IPS-18a (cell line): ENCODE measurements at regions not wholly inside any gene's neighbourhood (a gene's known extent, or its start where the extent isn't known, plus 50 kb on each side); places are given as distances from the start of the nearest gene placed in this dataset.
"Not testable (repeated sequence)": the region's sequence is repeated elsewhere in the genome, so short reads cannot be mapped to it uniquely, and the experiment has no call there.

Experiments
- H3K27ac ChIP-seq: one replicate; pipeline ENCODE4 v1.5.1; 2013; ENCODE audit warnings: low read length
- H3K27me3 ChIP-seq: one replicate; pipeline ENCODE4 v1.6.1; 2013; ENCODE audit warnings: mild to moderate bottlenecking, low read length; ENCODE audit not compliant: control insufficient read depth, insufficient read depth
- H3K36me3 ChIP-seq: one replicate; pipeline ENCODE4 v1.6.1; 2013; ENCODE audit warnings: low read depth, low read length; ENCODE audit not compliant: control insufficient read depth
- H3K4me1 ChIP-seq: one replicate; pipeline ENCODE4 v1.6.1; 2013; ENCODE audit warnings: low read depth, low read length; ENCODE audit not compliant: control insufficient read depth
- H3K4me3 ChIP-seq: one replicate; pipeline ENCODE4 v1.5.1; 2013; ENCODE audit warnings: low read length
- H3K9ac ChIP-seq: one replicate; pipeline ENCODE4 v1.6.1; 2013; ENCODE audit warnings: mild to moderate bottlenecking, low read length, moderate library complexity
- H3K9me3 ChIP-seq: one replicate; pipeline ENCODE4 v1.6.1; 2013; ENCODE audit warnings: low read depth, low read length; ENCODE audit not compliant: control insufficient read depth

DNA sequence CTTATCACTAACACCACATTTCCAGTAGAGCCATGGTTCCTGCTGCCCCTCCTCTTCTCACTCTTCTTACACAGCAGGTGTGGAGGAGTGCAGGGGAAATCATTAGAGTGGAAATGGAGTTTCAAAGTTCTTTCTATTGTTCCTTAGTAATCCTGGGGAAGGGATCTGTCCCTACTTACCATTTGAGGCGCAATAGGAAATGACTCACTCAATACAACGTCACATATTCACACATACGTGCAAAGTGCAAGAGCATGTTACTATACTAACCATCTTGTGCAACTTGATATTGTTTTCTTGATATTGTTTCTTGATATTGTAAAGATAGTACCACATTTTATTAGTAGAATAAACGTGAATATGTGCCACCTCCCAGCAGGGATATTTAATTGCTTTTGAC lies 1010.2 kb downstream of the DNAJB9 start:
- Histone ChIP-seq H3K9ac (no peak overlapping the region), H3K27ac (no peak overlapping the region), H3K9me3 (peaks cover 1% of the 10 kb centered on the region), H3K36me3 (no peaks in the 10 kb centered on the region), H3K27me3 (no peaks in the 10 kb centered on the region), H3K4me1 (peaks cover 20% of the 10 kb centered on the region), H3K4me3 (no peak overlapping the region)

DNA sequence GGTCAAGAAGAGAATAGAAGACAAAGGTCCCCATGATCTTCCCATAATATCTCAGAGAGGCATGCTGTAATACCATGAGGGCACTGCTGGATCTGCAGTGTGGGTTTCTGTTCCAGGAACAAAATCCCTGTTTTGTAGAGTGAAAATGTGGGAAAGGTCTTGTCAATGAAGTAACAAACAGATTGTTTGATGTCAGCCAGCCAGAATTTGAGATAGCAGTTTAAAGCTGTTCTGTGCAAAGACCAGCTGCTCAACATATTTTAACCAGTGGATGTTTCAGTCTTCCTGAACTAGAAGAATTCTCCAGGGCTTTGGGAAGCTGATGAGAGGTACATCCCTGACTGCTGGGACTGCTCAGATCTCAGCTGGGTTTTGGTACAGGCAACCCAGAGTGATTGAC lies 1012.5 kb downstream of the DNAJB9 start:
- Histone ChIP-seq H3K9ac (no peak overlapping the region), H3K4me1 (peaks cover 20% of the 10 kb centered on the region), H3K9me3 (peaks cover 11% of the 10 kb centered on the region), H3K36me3 (peaks cover 15% of the 10 kb centered on the region), H3K27me3 (no peaks in the 10 kb centered on the region), H3K4me3 (no peak overlapping the region), H3K27ac (no peak overlapping the region)

DNA sequence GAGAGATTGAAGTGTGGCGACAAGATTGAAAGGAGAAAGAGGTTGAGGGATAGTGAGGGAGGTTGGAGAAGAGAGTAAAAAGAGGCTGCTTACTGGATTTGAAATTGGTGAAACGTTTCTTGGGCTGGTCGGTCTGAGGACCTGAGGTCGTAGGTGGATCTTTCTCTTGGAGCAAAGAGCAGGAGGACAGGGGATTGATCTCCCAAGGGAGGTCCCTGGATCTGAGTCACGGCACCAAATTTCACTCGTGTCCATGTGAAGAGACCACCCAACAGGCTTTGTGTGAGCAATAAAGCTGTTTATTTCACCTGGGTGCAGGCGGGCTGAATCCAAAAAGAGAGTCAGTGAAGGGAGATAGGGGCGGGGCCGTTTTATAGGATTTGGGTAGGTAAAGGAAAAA lies 1027.3 kb downstream of the DNAJB9 start:
- H3K27me3 ChIP-seq, H3K27ac ChIP-seq, H3K9me3 ChIP-seq, H3K36me3 ChIP-seq: not testable (repeated sequence)
- Histone ChIP-seq H3K9ac (peak overlapping the region; percentile 72), H3K4me3 (peak overlapping the region; percentile 78), H3K4me1 (peaks cover 25% of the 10 kb centered on the region)

DNA sequence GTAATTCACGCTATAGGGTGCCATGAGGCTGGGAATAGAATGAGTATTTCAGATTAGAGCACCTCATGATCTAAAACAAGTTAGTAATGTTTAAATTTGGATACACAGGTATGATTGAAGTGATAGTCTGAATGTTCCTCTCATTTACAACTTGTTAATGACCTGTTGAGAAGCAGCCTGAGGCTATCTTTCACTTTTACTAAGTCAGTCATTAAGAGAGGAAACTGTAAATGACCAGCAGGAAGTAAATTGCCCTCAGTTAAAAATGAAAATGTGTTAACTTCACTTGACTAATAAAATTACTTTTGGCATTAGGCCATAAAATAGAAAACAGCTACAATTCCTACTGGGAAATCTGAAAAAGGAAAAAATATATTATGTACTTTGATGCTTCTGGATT lies 1042.0 kb downstream of the DNAJB9 start:
- no peak overlapping the region for H3K4me3 ChIP-seq

DNA sequence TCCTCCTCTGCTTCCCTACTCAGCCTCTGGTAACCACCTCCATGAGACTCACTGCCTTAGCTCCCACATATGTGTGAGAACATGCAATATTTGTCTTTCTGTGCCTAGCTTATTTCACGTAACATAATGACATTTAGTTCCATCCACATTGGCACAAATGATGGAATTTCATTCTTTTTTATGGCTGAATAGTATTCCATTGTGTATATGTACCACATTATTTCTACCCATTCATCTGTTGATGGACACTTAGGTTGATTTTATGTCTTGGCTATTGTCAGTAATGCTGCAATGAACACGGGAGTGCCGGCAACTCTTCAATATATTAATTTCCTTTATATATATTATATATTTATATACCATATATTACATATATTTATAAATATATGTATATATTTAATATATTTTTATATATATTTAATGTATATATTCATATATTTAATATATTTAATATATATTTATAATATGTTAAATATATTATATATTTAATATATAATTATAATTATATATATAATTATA lies 1046.9 kb downstream of the DNAJB9 start:
- H3K27me3 ChIP-seq: no peaks in the 10 kb centered on the region
- H3K4me1 ChIP-seq: peaks cover 3% of the 10 kb centered on the region
- no peak overlapping the region for H3K9ac ChIP-seq
- no peaks in the 10 kb centered on the region for H3K9me3 ChIP-seq
- no peak overlapping the region for H3K4me3 ChIP-seq
- H3K27ac ChIP-seq: no peak overlapping the region
- H3K36me3 ChIP-seq: no peaks in the 10 kb centered on the region

More for the DNA sequence above, 1042.0 kb downstream of the DNAJB9 start:
- Histone ChIP-seq H3K9me3 (no peaks in the 10 kb centered on the region), H3K9ac (no peak overlapping the region), H3K4me1 (peaks cover 6% of the 10 kb centered on the region), H3K27ac (no peak overlapping the region), H3K36me3 (peaks cover 5% of the 10 kb centered on the region), H3K27me3 (no peaks in the 10 kb centered on the region)

DNA sequence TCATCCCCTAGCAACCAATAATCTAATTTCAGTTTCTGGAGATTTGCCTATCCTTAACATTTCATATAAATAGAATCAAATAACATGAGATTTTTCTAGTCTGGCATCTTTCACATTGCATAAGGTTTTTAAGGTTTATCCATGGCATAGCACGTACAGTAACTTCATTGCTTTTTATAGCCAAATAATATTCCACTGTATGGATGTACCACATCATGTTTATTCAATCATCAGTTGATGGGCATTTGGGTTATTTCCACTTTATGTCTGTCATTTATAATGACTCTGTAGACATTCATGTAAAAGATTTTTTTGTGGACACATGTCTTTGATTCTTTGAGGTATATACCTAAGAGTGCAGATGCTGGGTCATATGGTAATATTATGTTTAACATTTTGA lies 1052.6 kb downstream of the DNAJB9 start:
- no peaks in the 10 kb centered on the region for H3K9me3 ChIP-seq
- H3K36me3 ChIP-seq: no peaks in the 10 kb centered on the region
- no peaks in the 10 kb centered on the region for H3K4me1 ChIP-seq
- H3K27me3 ChIP-seq: no peaks in the 10 kb centered on the region
- H3K4me3 ChIP-seq: no peak overlapping the region
- no peak overlapping the region for H3K9ac ChIP-seq
- no peak overlapping the region for H3K27ac ChIP-seq

DNA sequence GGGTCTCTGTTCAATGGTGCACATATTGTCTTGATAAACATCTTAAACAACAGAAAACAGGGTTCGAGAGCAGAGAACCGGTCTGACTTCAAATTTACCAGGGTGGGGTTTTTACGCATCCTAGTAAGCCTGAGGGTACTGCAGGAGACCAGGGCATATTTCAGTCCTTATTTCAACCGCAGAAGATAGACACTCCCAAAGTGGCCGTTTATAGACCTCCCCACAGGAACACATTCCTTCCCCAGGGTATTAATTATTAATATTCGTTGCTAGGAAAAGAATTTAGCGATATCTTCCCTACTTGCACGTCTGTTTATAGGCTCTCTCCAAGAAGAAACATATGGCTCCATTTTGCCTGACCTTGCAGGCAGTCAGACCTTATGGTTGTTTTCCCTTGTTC lies 1063.2 kb downstream of the DNAJB9 start:
- H3K27ac ChIP-seq, H3K4me3 ChIP-seq, H3K36me3 ChIP-seq, H3K27me3 ChIP-seq, H3K4me1 ChIP-seq, H3K9me3 ChIP-seq, H3K9ac ChIP-seq: not testable (repeated sequence)

DNA sequence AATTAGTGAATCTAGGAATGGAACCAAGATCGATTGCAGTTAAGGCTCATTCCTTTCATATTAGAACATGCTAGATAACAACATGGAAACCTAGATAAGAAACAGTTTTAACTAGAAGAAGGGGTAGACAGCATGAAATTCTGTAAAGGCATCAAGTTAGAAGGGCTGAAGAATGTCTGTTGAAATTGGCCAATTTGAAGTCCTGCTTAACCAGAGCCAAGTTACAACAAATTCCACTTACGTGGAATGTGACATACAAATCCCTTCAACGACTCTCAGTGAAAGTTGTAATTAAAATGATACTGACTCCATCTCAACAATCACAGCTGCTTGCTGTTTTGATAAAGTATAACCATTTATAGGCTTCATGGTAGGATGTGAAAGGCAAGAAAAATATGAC lies 1065.7 kb downstream of the DNAJB9 start:
- H3K4me1 ChIP-seq: peaks cover 17% of the 10 kb centered on the region
- H3K9ac ChIP-seq: no peak overlapping the region
- H3K9me3 ChIP-seq: no peaks in the 10 kb centered on the region
- H3K27me3 ChIP-seq: no peaks in the 10 kb centered on the region
- no peak overlapping the region for H3K27ac ChIP-seq
- H3K4me3 ChIP-seq: no peak overlapping the region
- no peaks in the 10 kb centered on the region for H3K36me3 ChIP-seq

DNA sequence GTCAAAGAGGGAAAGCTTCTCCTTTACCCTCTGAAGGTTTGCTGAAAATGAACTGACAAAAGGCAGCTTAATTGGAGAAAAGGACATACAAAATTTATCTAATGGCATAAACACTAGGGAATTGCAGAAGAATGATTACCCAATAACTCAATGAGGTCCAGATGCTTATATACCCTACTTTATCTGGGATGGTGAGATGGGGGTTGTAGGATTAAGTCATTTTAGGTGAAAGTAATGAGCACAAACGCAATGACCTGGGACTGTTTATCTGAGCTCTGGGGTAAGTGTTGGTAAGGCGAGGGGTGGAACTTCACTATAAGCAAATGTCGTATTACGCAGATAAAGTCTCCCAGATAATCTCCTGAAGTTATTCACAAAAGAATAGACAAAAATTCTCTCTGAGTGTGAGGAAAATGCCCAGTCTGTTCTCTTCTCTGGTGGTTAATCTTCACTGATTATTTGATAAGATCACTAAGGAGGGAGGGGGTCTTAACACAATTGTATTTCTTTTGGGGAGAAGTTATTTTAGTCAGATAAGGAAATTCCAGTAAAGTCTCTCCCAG lies 1067.8 kb downstream of the DNAJB9 start:
- no peaks in the 10 kb centered on the region for H3K27me3 ChIP-seq
- no peaks in the 10 kb centered on the region for H3K36me3 ChIP-seq
- H3K4me1 ChIP-seq: peaks cover 23% of the 10 kb centered on the region
- H3K27ac ChIP-seq: no peak overlapping the region
- H3K4me3 ChIP-seq: no peak overlapping the region
- no peaks in the 10 kb centered on the region for H3K9me3 ChIP-seq
- H3K9ac ChIP-seq: no peak overlapping the region

DNA sequence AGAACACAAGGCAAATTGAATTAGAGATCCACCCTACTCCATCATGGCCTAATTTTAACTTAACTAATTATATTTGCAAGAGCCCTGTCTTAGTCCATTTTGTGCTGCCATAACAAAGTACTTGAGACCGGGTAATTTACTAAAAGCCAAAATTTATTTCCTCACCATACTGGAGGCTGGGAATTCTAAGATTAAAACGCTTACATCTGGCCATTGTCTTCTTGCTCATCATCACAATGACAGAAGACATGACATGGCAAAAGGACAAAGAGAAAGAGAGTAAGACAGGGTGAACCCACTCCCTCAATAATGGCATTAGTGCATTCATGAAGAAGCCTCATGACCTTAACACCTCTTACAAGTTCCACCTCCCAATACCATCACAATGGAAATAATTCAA lies 1068.6 kb downstream of the DNAJB9 start:
- Histone ChIP-seq H3K27me3 (no peaks in the 10 kb centered on the region), H3K9me3 (no peaks in the 10 kb centered on the region), H3K36me3 (no peaks in the 10 kb centered on the region), H3K27ac (no peak overlapping the region), H3K4me1 (peaks cover 23% of the 10 kb centered on the region), H3K9ac (no peak overlapping the region), H3K4me3 (no peak overlapping the region)

DNA sequence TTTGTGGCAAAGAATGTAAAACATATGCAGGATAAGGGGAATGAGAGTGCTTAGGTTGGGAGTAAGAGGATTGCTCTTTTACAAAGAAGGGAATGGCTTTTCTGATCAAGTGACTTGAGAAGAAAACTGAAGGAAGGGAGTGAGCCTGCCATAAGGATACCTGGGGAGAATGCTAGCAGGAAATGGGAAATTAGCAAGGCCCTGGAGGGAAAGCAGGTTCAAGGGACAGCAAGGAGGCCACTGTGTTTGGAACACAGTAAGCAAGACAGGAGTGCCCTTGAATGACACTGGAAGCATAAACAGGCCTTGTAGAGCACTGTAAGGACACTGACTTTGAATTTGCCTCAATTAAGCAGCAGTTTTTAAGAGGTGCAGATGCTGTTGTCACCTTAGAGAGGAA lies 1069.9 kb downstream of the DNAJB9 start:
- no peaks in the 10 kb centered on the region for H3K36me3 ChIP-seq
- H3K27ac ChIP-seq: no peak overlapping the region
- no peaks in the 10 kb centered on the region for H3K27me3 ChIP-seq
- no peak overlapping the region for H3K9ac ChIP-seq
- no peaks in the 10 kb centered on the region for H3K9me3 ChIP-seq
- peaks cover 23% of the 10 kb centered on the region for H3K4me1 ChIP-seq
- H3K4me3 ChIP-seq: no peak overlapping the region

DNA sequence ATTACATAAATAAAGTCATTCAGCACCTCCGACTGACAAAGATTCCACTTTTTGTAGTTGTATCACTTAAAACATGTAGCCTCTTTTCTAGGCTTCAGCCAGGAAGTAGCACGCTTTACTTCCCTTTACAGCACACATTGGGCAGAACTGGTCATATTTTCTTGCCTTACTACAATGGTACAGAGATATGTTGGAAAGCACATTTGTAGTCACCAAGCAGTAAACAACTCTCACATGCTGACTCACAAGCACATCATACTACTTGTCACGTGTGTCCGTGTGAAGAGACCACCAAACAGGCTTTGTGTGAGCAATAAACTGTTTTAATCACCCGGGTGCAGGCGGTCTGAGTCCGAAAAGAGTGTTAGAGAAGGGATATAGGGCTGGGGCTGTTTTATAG lies 1071.8 kb downstream of the DNAJB9 start:
- H3K9ac ChIP-seq: no peak overlapping the region

More for the DNA sequence above, 1071.8 kb downstream of the DNAJB9 start:
- H3K4me1 ChIP-seq: peaks cover 19% of the 10 kb centered on the region
- no peaks in the 10 kb centered on the region for H3K27me3 ChIP-seq
- no peak overlapping the region for H3K27ac ChIP-seq
- no peak overlapping the region for H3K4me3 ChIP-seq
- no peaks in the 10 kb centered on the region for H3K9me3 ChIP-seq
- no peaks in the 10 kb centered on the region for H3K36me3 ChIP-seq
